Thoracic aorta (tissue), 2 donors: ENCODE measurements at regions not wholly inside any gene's neighbourhood (a gene's known extent, or its start where the extent isn't known, plus 50 kb on each side); places are given as distances from the start of the nearest gene placed in this dataset.

ENCODE experiments used
- ATAC-seq: fragments of 150-250 bp; one replicate; pipeline ENCODE4 v1.8.0; 2017; ENCODE audit warnings: low read depth; ENCODE audit not compliant: insufficient number of reproducible peaks, low FRiP score
- DNase-seq: peaks from one replicate; pipeline ENCODE4 v3.0.0-alpha.2; 2020; ENCODE audit warnings: low spot score
- H3K27ac ChIP-seq, 2 donors: fragments of 200-600 bp; sonication (generic); 1 replicate in 1 of 2; 2 replicates in 1 of 2; pipeline ENCODE4 v1.5.1; 2016; ENCODE audit warnings: mild to moderate bottlenecking in 2 of 2, moderate library complexity in 2 of 2
- H3K27me3 ChIP-seq: fragments of 200-600 bp; sonication (generic); replicated peaks from 2 replicates; pipeline ENCODE4 v1.6.0; 2016; ENCODE audit warnings: mild to moderate bottlenecking; ENCODE audit not compliant: insufficient read depth
- H3K36me3 ChIP-seq: fragments of 200-600 bp; sonication (generic); one replicate; pipeline ENCODE4 v1.5.1; 2016
- H3K4me1 ChIP-seq, 2 donors: fragments of 200-600 bp; sonication (generic); 1 replicate in 1 of 2; 2 replicates in 1 of 2; pipeline versions ENCODE4 v1.5.1 to v1.6.0; 2016; ENCODE audit warnings: low read depth in 2 of 2, mild to moderate bottlenecking in 1 of 2; ENCODE audit not compliant: control insufficient read depth in 1 of 2
- H3K4me3 ChIP-seq: fragments of 200-600 bp; sonication (generic); 2 replicates; pipeline ENCODE4 v1.5.1; 2016; ENCODE audit warnings: mild to moderate bottlenecking
- H3K9me3 ChIP-seq: fragments of 200-600 bp; sonication (generic); 2 replicates; pipeline ENCODE4 v1.5.1; 2016
- CTCF ChIP-seq: fragments of 200-600 bp; sonication (generic); IDR thresholded peaks from one replicate; pipeline ENCODE4 v1.5.1; 2019; ENCODE audit warnings: antibody characterized with exemption

DNA sequence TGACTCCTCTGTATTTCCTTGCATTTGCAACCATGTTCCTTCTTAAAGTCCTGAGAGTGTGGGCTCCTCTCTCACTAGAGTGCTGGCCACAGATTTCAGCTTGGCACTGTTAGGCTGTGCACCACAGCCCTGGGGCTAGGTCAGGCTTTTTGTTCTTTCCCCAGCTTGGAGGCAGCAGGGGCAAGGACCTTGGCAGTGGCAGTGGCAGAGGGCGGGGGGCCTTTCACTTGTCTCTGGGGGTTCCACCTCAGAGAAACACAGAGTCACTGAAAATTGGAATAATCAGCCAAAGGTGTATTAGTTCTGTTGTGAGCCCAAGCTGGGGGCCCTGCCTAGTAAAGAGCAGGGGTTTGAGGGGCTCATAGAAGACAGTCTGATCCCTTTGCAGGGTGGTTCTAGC lies 142.8 kb upstream of the CT83 start:
- ATAC-seq: no peak
- no peak for TF ChIP-seq CTCF
- no peaks in the 10 kb centered on the region for H3K27me3 ChIP-seq
- no peaks in the 10 kb centered on the region for H3K36me3 ChIP-seq
- H3K4me3 ChIP-seq: no peak overlapping the region
- no peak overlapping the region for H3K27ac ChIP-seq
- H3K4me1 ChIP-seq: no peaks in the 10 kb centered on the region
- H3K9me3 ChIP-seq: no peaks in the 10 kb centered on the region
- DNase-seq: no peak

DNA sequence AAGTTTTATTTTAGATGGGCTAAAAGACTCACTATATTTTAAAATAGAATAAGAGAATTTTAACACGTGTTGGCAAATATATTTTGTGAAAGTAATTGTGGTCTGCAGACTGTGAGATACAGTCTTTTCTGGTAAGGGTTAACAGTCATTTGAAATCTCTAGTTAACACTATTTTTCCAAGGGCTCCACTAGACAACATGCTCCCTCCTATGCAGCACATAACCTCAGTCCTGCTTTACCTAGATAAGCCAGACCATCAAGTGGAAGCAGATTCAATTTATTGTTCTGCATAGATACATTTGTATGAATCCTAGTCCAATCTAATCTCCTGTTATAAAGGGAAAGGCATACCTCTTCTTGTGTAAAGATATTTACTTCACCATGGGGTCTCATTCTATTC lies 133.2 kb upstream of the CT83 start:
- Histone ChIP-seq H3K9me3 (no peaks in the 10 kb centered on the region), H3K4me1 (no peaks in the 10 kb centered on the region), H3K36me3 (no peaks in the 10 kb centered on the region), H3K27me3 (no peaks in the 10 kb centered on the region), H3K27ac (no peak overlapping the region), H3K4me3 (no peak overlapping the region)
- ATAC-seq (no peak), DNase-seq (no peak)
- TF ChIP-seq CTCF: no peak
